ENCODE measurements at regions not wholly inside any gene's neighbourhood (a gene's known extent, or its start where the extent isn't known, plus 50 kb on each side); places are given as distances from the start of the nearest gene placed in this dataset.

DNA sequence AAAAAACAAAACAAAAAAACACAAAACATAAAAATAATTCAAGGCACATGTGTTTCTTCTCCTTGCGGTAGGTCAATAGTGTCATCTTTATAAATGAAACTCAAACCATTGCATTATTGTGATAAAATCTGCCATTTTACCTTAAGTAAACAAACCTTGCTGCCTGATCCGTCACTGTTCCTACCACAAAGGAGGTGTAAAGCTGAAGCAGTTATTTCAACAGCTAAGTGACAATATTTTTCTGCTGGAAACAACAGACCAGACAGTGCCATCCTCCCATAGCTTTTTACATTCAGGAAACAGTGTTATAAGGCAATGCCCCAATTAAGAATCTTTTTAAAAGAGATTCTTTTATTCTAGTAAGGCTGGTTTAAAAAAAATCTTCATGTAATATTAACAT is 242.7 kb downstream of the PPP1R2C start:
- ATAC-seq: no peak
- POLR2A ChIA-PET: no interaction called here
- no peak for FAIRE-seq
- H3K36me3 ChIP-seq (ENCODE audit: control insufficient read depth, insufficient read depth, low read length): no peaks in the 10 kb centered on the region
- 0% methylated on average over 2 of the region's 2 CpGs for WGBS (ENCODE audit: insufficient coverage, low coverage, missing lambda C conversion rate)
- H3K9ac ChIP-seq (ENCODE audit: insufficient read depth in 1 of 2, low read depth in 2 of 2, low read length in 2 of 2): no peak overlapping the region
- no peak overlapping the region for H2AFZ ChIP-seq (ENCODE audit: low read depth, low read length)
- no peaks in the 10 kb centered on the region for H3K9me1 ChIP-seq (ENCODE audit: control insufficient read depth, insufficient read depth, low read length)
- no peaks in the 10 kb centered on the region for H3K27me3 ChIP-seq (ENCODE audit: control insufficient read depth in 2 of 2, insufficient read depth in 2 of 2, low read length in 2 of 2)
- H3K27ac ChIP-seq (ENCODE audit: extremely low read depth, low read depth, low read length): no peak overlapping the region
- TF ChIP-seq SMARCE1 (IDR thresholded peaks at IDR 0.05) (no peak), ZNF146 (CRISPR knock-in tag; IDR thresholded peaks at IDR 0.05; ENCODE audit: unreplicated experiment) (no peak), RBM17 (IDR thresholded peaks at IDR 0.05; ENCODE audit: borderline replicate concordance, low read depth, low read length) (no peak), ZNF766 (CRISPR knock-in tag; conservative IDR thresholded peaks at IDR 0.05) (no peak), CTCFL (IDR thresholded peaks at IDR 0.05; ENCODE audit: borderline replicate concordance, insufficient read depth, low read depth, low read length, poor library complexity, severe bottlenecking) (no peak), MAFK (IDR thresholded peaks at IDR 0.05; ENCODE audit: low read length) (no peak), TCFL5 (CRISPR knock-in tag; conservative IDR thresholded peaks at IDR 0.05) (no peak), ZFP30 (CRISPR knock-in tag; IDR thresholded peaks at IDR 0.05; ENCODE audit: borderline replicate concordance) (no peak), E2F4 (CRISPR knock-in tag; IDR thresholded peaks at IDR 0.05; ENCODE audit: low read depth) (no peak), ARNT (IDR thresholded peaks at IDR 0.05) (no peak), ASH1L (IDR thresholded peaks at IDR 0.05; ENCODE audit: borderline replicate concordance, low read depth, partially characterized antibody) (no peak), PCBP1 (IDR thresholded peaks at IDR 0.05; ENCODE audit: low read depth, low read length, poor library complexity, severe bottlenecking) (no peak)
- H3K4me3 ChIP-seq: no peak overlapping the region
- H3K4me2 ChIP-seq (ENCODE audit: insufficient read depth, low read length): no peak overlapping the region
- intact Hi-C loops (cut with micrococcal nuclease) (no loop called here), in situ Hi-C loops (cut with MboI) (no loop called here)
- CTCF ChIA-PET (ENCODE audit: low intra/inter-chr PET ratio): no interaction called here
- no TSS peak for BruUV-seq (replicated peaks)
- H3K9me3 ChIP-seq (replicated peaks; ENCODE audit: control insufficient read depth, insufficient read depth, low read depth, low read length): no peaks in the 10 kb centered on the region
- DNase-seq (ENCODE audit: extremely low read depth in 1 of 4, low spot score in 3 of 4): no peak
- H3K4me1 ChIP-seq (replicated peaks in 1 of 2; ENCODE audit: control insufficient read depth in 2 of 2, insufficient read depth in 2 of 2, low read length in 2 of 2): no peaks in the 10 kb centered on the region
- no peaks in the 10 kb centered on the region for H4K20me1 ChIP-seq (replicated peaks; ENCODE audit: control insufficient read depth, insufficient read depth, low read length)
- no peaks in the 10 kb centered on the region for H3K79me2 ChIP-seq (ENCODE audit: control insufficient read depth, insufficient read depth, low read length)
